Endothelial cell (in vitro differentiated cells): ENCODE measurements at regions not wholly inside any gene's neighbourhood (a gene's known extent, or its start where the extent isn't known, plus 50 kb on each side); places are given as distances from the start of the nearest gene placed in this dataset.

Source experiments
- DNase-seq: peaks from one replicate; pipeline ENCODE4 v3.0.0; 2021; ENCODE audit warnings: low spot score
- H3K27ac Mint-ChIP-seq: one replicate; pipeline ENCODE4 v1.8.0; 2021; ENCODE audit warnings: mixed read lengths, inconsistent platforms; ENCODE audit not compliant: unreplicated experiment
- H3K27me3 Mint-ChIP-seq: one replicate; pipeline ENCODE4 v1.8.0; 2021; ENCODE audit warnings: mild to moderate bottlenecking, moderate library complexity, mixed read lengths, inconsistent platforms; ENCODE audit not compliant: unreplicated experiment
- H3K36me3 Mint-ChIP-seq: one replicate; pipeline ENCODE4 v1.8.0; 2021; ENCODE audit warnings: mild to moderate bottlenecking, low read depth, mixed read lengths, inconsistent platforms; ENCODE audit not compliant: unreplicated experiment
- H3K4me1 Mint-ChIP-seq: one replicate; pipeline ENCODE4 v1.8.0; 2021; ENCODE audit warnings: mild to moderate bottlenecking, mixed read lengths, inconsistent platforms; ENCODE audit not compliant: unreplicated experiment
- H3K4me3 Mint-ChIP-seq: one replicate; pipeline ENCODE4 v1.8.0; 2021; ENCODE audit warnings: mild to moderate bottlenecking, mixed read lengths, inconsistent platforms; ENCODE audit not compliant: unreplicated experiment
- H3K9me3 Mint-ChIP-seq: one replicate; pipeline ENCODE4 v1.8.0; 2021; ENCODE audit warnings: mixed read lengths, inconsistent platforms; ENCODE audit not compliant: unreplicated experiment
- TF ChIP-seq, protein P1 (sequence below): fragments of 200-600 bp; sonication (generic); IDR thresholded peaks from one replicate; pipeline ENCODE4 v1.5.0; 2021; ENCODE audit warnings: antibody characterized with exemption; ENCODE audit not compliant: unreplicated experiment

DNA sequence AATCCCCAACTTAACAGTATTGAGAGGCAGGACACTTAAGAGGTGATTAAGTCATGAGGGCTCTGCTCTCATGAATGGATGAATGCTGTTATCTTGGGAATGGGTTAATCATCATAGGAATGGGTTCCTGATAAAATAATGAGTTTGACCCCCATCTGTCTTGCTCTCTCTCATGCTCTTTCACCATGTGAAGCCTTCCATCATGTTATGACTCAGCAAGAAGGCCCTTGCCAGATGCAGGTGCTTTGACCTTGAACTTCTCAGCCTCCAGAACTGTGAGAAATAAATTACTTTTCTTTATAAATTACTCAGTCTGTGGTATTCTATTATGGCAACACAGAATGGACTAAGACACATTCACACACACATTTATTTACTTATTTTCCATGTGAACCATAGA, 89.0 kb upstream of the PPM1H start:
- TF ChIP-seq, protein P1, sequence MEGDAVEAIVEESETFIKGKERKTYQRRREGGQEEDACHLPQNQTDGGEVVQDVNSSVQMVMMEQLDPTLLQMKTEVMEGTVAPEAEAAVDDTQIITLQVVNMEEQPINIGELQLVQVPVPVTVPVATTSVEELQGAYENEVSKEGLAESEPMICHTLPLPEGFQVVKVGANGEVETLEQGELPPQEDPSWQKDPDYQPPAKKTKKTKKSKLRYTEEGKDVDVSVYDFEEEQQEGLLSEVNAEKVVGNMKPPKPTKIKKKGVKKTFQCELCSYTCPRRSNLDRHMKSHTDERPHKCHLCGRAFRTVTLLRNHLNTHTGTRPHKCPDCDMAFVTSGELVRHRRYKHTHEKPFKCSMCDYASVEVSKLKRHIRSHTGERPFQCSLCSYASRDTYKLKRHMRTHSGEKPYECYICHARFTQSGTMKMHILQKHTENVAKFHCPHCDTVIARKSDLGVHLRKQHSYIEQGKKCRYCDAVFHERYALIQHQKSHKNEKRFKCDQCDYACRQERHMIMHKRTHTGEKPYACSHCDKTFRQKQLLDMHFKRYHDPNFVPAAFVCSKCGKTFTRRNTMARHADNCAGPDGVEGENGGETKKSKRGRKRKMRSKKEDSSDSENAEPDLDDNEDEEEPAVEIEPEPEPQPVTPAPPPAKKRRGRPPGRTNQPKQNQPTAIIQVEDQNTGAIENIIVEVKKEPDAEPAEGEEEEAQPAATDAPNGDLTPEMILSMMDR: no peak
- no peaks in the 10 kb centered on the region for H3K27me3 Mint-ChIP-seq
- no peak overlapping the region for H3K27ac Mint-ChIP-seq
- no peaks in the 10 kb centered on the region for H3K9me3 Mint-ChIP-seq
- no peaks in the 10 kb centered on the region for H3K36me3 Mint-ChIP-seq
- no peak for DNase-seq
- H3K4me1 Mint-ChIP-seq: peaks cover 19% of the 10 kb centered on the region
- no peak overlapping the region for H3K4me3 Mint-ChIP-seq

DNA sequence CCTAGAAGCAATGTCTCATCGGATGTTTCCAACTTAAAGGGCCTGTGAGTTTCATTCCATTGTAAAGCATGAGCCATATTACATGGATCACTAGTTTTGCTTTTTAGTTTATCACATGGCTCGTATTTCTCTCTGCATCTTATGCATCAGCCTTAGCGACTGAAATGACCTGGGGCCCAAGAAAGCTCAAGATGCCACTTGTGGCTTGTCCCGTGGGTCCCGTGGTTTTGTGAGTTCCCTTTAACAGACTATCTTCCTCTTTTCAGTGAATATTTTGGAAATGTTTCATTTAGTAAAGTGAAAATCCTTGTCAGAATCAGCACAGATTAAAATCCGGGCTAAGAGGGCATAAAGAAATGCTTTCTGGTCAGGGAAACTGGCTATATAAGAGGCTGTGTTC, 86.2 kb upstream of the PPM1H start:
- no peak for DNase-seq
- H3K9me3 Mint-ChIP-seq: no peaks in the 10 kb centered on the region
- no peak overlapping the region for H3K4me3 Mint-ChIP-seq
- H3K27me3 Mint-ChIP-seq: no peaks in the 10 kb centered on the region
- TF ChIP-seq, protein P1: no peak
- H3K27ac Mint-ChIP-seq: no peak overlapping the region
- no peaks in the 10 kb centered on the region for H3K36me3 Mint-ChIP-seq
- H3K4me1 Mint-ChIP-seq: peaks cover 30% of the 10 kb centered on the region

DNA sequence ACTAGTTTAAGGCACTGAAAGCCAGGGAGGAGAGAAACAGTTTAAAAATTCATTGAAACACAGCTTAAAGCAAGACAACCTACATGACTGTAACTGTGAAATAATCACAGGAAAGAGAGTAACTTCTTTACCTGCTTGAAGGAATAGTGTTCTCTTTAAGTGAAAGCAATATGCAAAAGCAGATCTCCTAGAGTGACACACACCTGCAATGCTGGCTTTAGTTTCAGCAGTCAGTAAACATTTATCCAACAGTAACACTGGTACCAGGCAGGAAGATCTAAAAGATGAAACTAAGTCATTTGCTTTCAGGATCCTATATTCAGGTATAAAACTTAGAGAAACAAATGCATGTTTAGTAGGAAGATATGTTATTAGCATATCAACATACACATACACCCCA, 85.3 kb upstream of the PPM1H start:
- TF ChIP-seq, protein P1: no peak
- no peak for DNase-seq
- Mint-ChIP-seq H3K9me3 (no peaks in the 10 kb centered on the region), H3K27ac (no peak overlapping the region), H3K4me3 (no peak overlapping the region), H3K4me1 (peaks cover 30% of the 10 kb centered on the region), H3K27me3 (no peaks in the 10 kb centered on the region), H3K36me3 (no peaks in the 10 kb centered on the region)

DNA sequence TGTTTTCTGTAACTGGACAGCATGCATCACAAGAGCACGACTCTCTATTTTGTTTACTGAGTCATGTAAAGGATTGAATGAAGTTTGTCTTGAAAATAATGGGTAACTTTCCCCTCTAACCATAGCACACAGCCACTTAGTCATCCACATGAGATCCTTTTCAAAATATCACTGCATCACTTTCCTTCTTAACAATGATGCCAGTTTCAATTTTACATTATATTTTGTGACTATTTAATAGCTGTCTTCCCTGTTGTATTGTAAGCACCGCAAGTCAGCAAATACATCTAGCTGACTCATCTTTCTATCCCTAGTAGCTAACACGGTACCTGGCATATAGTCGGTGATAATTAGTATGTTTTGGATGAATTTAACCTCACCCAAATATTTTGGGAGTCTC, 83.3 kb upstream of the PPM1H start:
- peak overlapping the region; percentile 21 for H3K27ac Mint-ChIP-seq
- no peak for DNase-seq
- H3K36me3 Mint-ChIP-seq: no peaks in the 10 kb centered on the region
- no peaks in the 10 kb centered on the region for H3K9me3 Mint-ChIP-seq
- H3K4me3 Mint-ChIP-seq: no peak overlapping the region
- H3K27me3 Mint-ChIP-seq: no peaks in the 10 kb centered on the region
- peaks cover 30% of the 10 kb centered on the region for H3K4me1 Mint-ChIP-seq
- TF ChIP-seq, protein P1: no peak

DNA sequence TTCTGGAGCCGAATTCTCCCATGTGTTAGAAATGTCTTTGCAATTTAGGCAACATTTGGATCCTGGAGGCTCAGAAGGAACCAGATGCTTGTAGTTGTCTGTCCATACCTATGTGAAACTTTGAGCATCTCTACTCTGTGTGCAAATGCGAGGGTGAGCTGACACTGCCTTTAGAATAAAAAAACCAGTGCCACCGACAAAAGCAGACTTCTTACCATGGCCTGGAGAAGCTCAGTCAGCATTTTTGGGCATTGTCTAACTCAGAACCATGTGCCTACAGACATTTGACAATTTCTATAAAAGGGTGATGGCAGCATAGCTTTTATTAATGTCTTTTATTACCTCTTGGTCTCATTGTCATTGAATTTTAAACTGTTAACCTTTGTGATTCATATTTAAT, 78.4 kb upstream of the PPM1H start:
- Mint-ChIP-seq H3K36me3 (no peaks in the 10 kb centered on the region), H3K27ac (no peak overlapping the region), H3K9me3 (no peaks in the 10 kb centered on the region), H3K27me3 (peaks cover 1% of the 10 kb centered on the region), H3K4me1 (peaks cover 40% of the 10 kb centered on the region), H3K4me3 (no peak overlapping the region)
- DNase-seq: no peak
- TF ChIP-seq, protein P1: no peak
